Adrenal gland (tissue), 5 donors: ENCODE measurements at regions not wholly inside any gene's neighbourhood (a gene's known extent, or its start where the extent isn't known, plus 50 kb on each side); places are given as distances from the start of the nearest gene placed in this dataset.

Experiments used
- CTCF ChIP-seq, 6 experiments: fragments of 450-650 bp in 4 of 6; fragments of 200-600 bp in 2 of 6; sonication (generic) in 1 of 6; IDR thresholded peaks; 1 replicate in 5 of 6; 2 replicates in 1 of 6; pipeline versions ENCODE4 v1.5.1 to v1.8.0; 2016 to 2021; ENCODE audit warnings: antibody characterized with exemption in 6 of 6, mild to moderate bottlenecking in 2 of 6, moderate library complexity in 1 of 6
- POLR2A ChIP-seq, 2 donors: fragments of 450-650 bp; IDR thresholded peaks; one replicate each; pipeline ENCODE4 v1.6.1; 2017; ENCODE audit warnings: antibody characterized with exemption in 2 of 2, mild to moderate bottlenecking in 2 of 2, moderate library complexity in 1 of 2
- donor health status: DM: no; HTN: no; CAD: no.

GRCh38 chr4:27844376-27844775 lies 983.7 kb downstream of the STIM2 start:
- no peak for TF ChIP-seq CTCF (IDR thresholded peaks at IDR 0.05)
- TF ChIP-seq POLR2A (IDR thresholded peaks at IDR 0.05) = no peak
